ENCODE measurements at regions not wholly inside any gene's neighbourhood (a gene's known extent, or its start where the extent isn't known, plus 50 kb on each side); places are given as distances from the start of the nearest gene placed in this dataset.

DNA sequence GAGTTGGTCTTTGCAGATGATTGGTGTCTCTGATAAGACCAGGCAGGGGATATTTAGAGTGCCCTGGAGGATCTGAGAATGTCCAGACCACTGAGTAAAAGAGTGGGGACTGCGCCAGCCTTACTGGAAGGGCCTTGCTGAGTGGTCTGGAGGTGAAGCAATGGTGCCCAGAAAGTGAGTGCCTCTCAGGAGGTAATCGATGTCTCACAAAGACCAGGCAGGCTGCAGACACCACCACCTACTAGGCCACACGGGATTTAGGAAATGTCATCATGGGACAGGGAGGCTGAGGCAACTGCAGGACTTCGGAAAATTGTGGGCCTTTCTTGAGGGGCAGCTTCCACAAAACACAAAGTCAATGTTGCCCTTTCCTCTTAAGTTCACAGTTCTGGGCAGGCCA lies 57.2 kb upstream of the STEAP1B start:
- H3K4me1 ChIP-seq (ENCODE audit: control insufficient read depth in 1 of 2, insufficient read depth in 2 of 2, low read depth in 1 of 2, low read length in 1 of 2) = 0 out of 4 replicates have a peak, but pooled peaks cover 0 to 6% of the 10 kb centered on the region in 2 experiments
- no peaks in the 10 kb centered on the region for H3K9me3 ChIP-seq
- H3K4me3 ChIP-seq (ENCODE audit: low read depth in 2 of 2, low read length in 1 of 2) = no peak overlapping the region
- no peaks in the 10 kb centered on the region for H4K20me1 ChIP-seq (ENCODE audit: insufficient read depth)
- TF ChIP-seq YY1 (IDR thresholded peaks at IDR 0.05; ENCODE audit: low read depth) = no peak
- TF ChIP-seq, protein P1, sequence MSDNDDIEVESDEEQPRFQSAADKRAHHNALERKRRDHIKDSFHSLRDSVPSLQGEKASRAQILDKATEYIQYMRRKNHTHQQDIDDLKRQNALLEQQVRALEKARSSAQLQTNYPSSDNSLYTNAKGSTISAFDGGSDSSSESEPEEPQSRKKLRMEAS (IDR thresholded peaks at IDR 0.05; ENCODE audit: low read depth) = no peak
- H3F3A ChIP-seq (replicated peaks; ENCODE audit: insufficient read depth) = peaks cover 11% of the 10 kb centered on the region
- ChIA-PET CTCF (interaction anchor here (1.0 to 13.3 kb wide), 4 partner anchors 10 to 500 kb away, joined by 3 to 268 read pairs (median 12); no protein-coding TSS in a partner anchor), POLR2A (no interaction called here)
- no peaks in the 10 kb centered on the region for H3K9me2 ChIP-seq
- no peak overlapping the region for H2AFZ ChIP-seq (ENCODE audit: low read depth)
- H3K27ac ChIP-seq (ENCODE audit: low read depth in 2 of 2, low read length in 1 of 2) = no peak overlapping the region
- H3K4me2 ChIP-seq = no peak overlapping the region
- no peak overlapping the region for H3K9ac ChIP-seq
- 11% methylated on average over 4 of the region's 4 CpGs for WGBS (ENCODE audit: low lambda C conversion rate)
- no peaks in the 10 kb centered on the region for H3K79me2 ChIP-seq (ENCODE audit: insufficient read depth)
- H3K27me3 ChIP-seq (ENCODE audit: insufficient read depth) = peaks cover 49% of the 10 kb centered on the region
- DNase-seq = no peak
- no peaks in the 10 kb centered on the region for H3K36me3 ChIP-seq (replicated peaks in 1 of 2; ENCODE audit: control insufficient read depth in 1 of 2, insufficient read depth in 2 of 2, low read length in 1 of 2)

DNA sequence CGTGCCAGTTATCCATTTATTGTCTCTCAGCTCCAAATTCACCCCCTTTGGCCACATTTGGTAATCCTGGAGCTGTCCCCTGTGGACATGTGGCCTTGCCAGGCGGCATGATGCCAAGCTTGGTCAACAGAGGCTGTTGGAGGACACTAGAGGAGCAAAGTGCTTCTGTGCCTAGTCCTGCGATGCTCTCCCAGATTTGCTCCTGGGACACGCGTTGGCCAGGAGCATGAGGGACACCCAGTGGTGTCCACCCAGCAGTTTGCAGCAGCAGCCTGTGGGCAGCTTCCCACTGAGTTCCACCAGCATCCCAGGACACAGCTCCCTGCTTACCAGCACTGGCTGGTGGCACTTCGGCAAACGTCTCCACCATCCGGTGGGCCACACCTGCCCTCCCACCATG lies 55.5 kb upstream of the STEAP1B start:
- Histone ChIP-seq H3K9ac (no peak overlapping the region), H3K27ac (ENCODE audit: low read depth in 2 of 2, low read length in 1 of 2) (no peak overlapping the region), H3K36me3 (replicated peaks in 1 of 2; ENCODE audit: control insufficient read depth in 1 of 2, insufficient read depth in 2 of 2, low read length in 1 of 2) (no peaks in the 10 kb centered on the region), H3K9me2 (no peaks in the 10 kb centered on the region), H3K79me2 (ENCODE audit: insufficient read depth) (no peaks in the 10 kb centered on the region), H3K4me3 (ENCODE audit: low read depth in 2 of 2, low read length in 1 of 2) (no peak overlapping the region), H3F3A (replicated peaks; ENCODE audit: insufficient read depth) (no peaks in the 10 kb centered on the region), H3K9me3 (no peaks in the 10 kb centered on the region), H4K20me1 (ENCODE audit: insufficient read depth) (no peaks in the 10 kb centered on the region), H2AFZ (ENCODE audit: low read depth) (no peak overlapping the region), H3K27me3 (ENCODE audit: insufficient read depth) (peaks cover 65% of the 10 kb centered on the region), H3K4me1 (ENCODE audit: control insufficient read depth in 1 of 2, insufficient read depth in 2 of 2, low read depth in 1 of 2, low read length in 1 of 2) (no peaks in the 10 kb centered on the region; a peak in 1 of 4 replicates), H3K4me2 (no peak overlapping the region)
- 32% methylated on average over 8 of the region's 8 CpGs for WGBS (ENCODE audit: low lambda C conversion rate)
- ChIA-PET POLR2A (no interaction called here), CTCF (interaction anchor here (0.8 to 13.3 kb wide), 2 partner anchors 170 to 502 kb away, joined by 4 to 268 read pairs; no protein-coding TSS in a partner anchor)
- no peak for TF ChIP-seq EZH2phosphoT487 (IDR thresholded peaks at IDR 0.05; ENCODE audit: borderline replicate concordance, low read depth)
- TF ChIP-seq, protein P1 (IDR thresholded peaks at IDR 0.05; ENCODE audit: low read depth) = no peak
- DNase-seq = no peak

DNA sequence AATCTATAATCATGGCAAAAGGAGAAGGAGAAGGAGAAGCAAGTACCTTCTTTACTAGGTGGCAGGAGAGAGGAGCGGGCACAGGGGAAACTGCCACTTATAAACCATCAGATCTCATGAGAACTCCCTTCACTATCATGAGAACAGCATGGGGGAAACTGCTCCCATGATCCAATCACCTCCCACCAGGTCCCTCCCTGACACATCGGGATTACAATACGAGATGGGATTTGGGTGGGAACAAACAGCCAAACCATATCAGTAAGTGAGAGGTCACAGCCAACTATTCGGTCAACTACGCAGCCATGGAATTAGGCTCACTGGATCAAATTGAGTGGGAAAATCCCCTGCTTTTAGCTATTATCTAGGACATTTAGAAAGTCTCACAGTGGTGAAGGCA lies 54.2 kb upstream of the STEAP1B start:
- H4K20me1 ChIP-seq (ENCODE audit: insufficient read depth) = no peaks in the 10 kb centered on the region
- H3K9me3 ChIP-seq = no peaks in the 10 kb centered on the region
- no peak for DNase-seq
- no peaks in the 10 kb centered on the region for H3K79me2 ChIP-seq (ENCODE audit: insufficient read depth)
- H3K9me2 ChIP-seq = no peaks in the 10 kb centered on the region
- H3K9ac ChIP-seq = no peak overlapping the region
- H3K4me2 ChIP-seq = no peak overlapping the region
- POLR2A ChIA-PET = no interaction called here
- H3K27ac ChIP-seq (ENCODE audit: low read depth in 2 of 2, low read length in 1 of 2) = no peak overlapping the region
- 29% methylated on average over 5 of the region's 5 CpGs for WGBS (ENCODE audit: low lambda C conversion rate)
- CTCF ChIA-PET = interaction anchor here (1.1 to 13.3 kb wide), 2 partner anchors 228 to 503 kb away, joined by 3 to 268 read pairs; no protein-coding TSS in a partner anchor
- peaks cover 0 to 3% of the 10 kb centered on the region in 2 experiments; a peak in 2 of 4 replicates for H3K4me1 ChIP-seq (ENCODE audit: control insufficient read depth in 1 of 2, insufficient read depth in 2 of 2, low read depth in 1 of 2, low read length in 1 of 2)
- no peaks in the 10 kb centered on the region for H3F3A ChIP-seq (replicated peaks; ENCODE audit: insufficient read depth)
- no peak overlapping the region for H3K4me3 ChIP-seq (ENCODE audit: low read depth in 2 of 2, low read length in 1 of 2)
- no peak overlapping the region for H2AFZ ChIP-seq (ENCODE audit: low read depth)
- H3K36me3 ChIP-seq (replicated peaks in 1 of 2; ENCODE audit: control insufficient read depth in 1 of 2, insufficient read depth in 2 of 2, low read length in 1 of 2) = no peaks in the 10 kb centered on the region
- H3K27me3 ChIP-seq (ENCODE audit: insufficient read depth) = peaks cover 78% of the 10 kb centered on the region
- TF ChIP-seq, protein P1 (IDR thresholded peaks at IDR 0.05; ENCODE audit: low read depth) = no peak
- TF ChIP-seq EZH2phosphoT487 (IDR thresholded peaks at IDR 0.05; ENCODE audit: borderline replicate concordance, low read depth) (no peak), RCOR1 (IDR thresholded peaks at IDR 0.05; ENCODE audit: low read length) (no peak), RFX5 (IDR thresholded peaks at IDR 0.05; ENCODE audit: low read length) (no peak), JUND (IDR thresholded peaks at IDR 0.05) (no peak), MXI1 (IDR thresholded peaks at IDR 0.05; ENCODE audit: low read depth, low read length) (no peak), NFIC (IDR thresholded peaks at IDR 0.05; ENCODE audit: borderline replicate concordance) (no peak), GABPA (IDR thresholded peaks at IDR 0.05; ENCODE audit: low read depth) (no peak), NRF1 (IDR thresholded peaks at IDR 0.05; ENCODE audit: low read depth, low read length) (no peak), GATA2 (CRISPR knock-in tag; IDR thresholded peaks at IDR 0.05) (no peak), ELF1 (IDR thresholded peaks at IDR 0.05) (no peak)
- TF ChIP-seq, protein P2, sequence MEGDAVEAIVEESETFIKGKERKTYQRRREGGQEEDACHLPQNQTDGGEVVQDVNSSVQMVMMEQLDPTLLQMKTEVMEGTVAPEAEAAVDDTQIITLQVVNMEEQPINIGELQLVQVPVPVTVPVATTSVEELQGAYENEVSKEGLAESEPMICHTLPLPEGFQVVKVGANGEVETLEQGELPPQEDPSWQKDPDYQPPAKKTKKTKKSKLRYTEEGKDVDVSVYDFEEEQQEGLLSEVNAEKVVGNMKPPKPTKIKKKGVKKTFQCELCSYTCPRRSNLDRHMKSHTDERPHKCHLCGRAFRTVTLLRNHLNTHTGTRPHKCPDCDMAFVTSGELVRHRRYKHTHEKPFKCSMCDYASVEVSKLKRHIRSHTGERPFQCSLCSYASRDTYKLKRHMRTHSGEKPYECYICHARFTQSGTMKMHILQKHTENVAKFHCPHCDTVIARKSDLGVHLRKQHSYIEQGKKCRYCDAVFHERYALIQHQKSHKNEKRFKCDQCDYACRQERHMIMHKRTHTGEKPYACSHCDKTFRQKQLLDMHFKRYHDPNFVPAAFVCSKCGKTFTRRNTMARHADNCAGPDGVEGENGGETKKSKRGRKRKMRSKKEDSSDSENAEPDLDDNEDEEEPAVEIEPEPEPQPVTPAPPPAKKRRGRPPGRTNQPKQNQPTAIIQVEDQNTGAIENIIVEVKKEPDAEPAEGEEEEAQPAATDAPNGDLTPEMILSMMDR (IDR thresholded peaks at IDR 0.05) = no peak
- TF ChIP-seq, protein P3, sequence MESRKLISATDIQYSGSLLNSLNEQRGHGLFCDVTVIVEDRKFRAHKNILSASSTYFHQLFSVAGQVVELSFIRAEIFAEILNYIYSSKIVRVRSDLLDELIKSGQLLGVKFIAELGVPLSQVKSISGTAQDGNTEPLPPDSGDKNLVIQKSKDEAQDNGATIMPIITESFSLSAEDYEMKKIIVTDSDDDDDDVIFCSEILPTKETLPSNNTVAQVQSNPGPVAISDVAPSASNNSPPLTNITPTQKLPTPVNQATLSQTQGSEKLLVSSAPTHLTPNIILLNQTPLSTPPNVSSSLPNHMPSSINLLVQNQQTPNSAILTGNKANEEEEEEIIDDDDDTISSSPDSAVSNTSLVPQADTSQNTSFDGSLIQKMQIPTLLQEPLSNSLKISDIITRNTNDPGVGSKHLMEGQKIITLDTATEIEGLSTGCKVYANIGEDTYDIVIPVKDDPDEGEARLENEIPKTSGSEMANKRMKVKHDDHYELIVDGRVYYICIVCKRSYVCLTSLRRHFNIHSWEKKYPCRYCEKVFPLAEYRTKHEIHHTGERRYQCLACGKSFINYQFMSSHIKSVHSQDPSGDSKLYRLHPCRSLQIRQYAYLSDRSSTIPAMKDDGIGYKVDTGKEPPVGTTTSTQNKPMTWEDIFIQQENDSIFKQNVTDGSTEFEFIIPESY (IDR thresholded peaks at IDR 0.05; ENCODE audit: borderline replicate concordance, low read depth) = no peak
- TF ChIP-seq, protein P4, sequence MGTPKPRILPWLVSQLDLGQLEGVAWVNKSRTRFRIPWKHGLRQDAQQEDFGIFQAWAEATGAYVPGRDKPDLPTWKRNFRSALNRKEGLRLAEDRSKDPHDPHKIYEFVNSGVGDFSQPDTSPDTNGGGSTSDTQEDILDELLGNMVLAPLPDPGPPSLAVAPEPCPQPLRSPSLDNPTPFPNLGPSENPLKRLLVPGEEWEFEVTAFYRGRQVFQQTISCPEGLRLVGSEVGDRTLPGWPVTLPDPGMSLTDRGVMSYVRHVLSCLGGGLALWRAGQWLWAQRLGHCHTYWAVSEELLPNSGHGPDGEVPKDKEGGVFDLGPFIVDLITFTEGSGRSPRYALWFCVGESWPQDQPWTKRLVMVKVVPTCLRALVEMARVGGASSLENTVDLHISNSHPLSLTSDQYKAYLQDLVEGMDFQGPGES (IDR thresholded peaks at IDR 0.05; ENCODE audit: low read depth, low read length) = no peak

Measured in SK-N-SH (cell line).